Body of pancreas (tissue), 4 donors: ENCODE measurements at regions not wholly inside any gene's neighbourhood (a gene's known extent, or its start where the extent isn't known, plus 50 kb on each side); places are given as distances from the start of the nearest gene placed in this dataset.

Source experiments
- ATAC-seq: fragments of 150-250 bp; one replicate; pipeline ENCODE4 v1.9.1; 2016
- DNase-seq, 4 donors: peaks; one replicate each; pipeline ENCODE4 v3.0.0-alpha.2; 2019
- H3K27ac ChIP-seq, 4 donors: fragments of 200-600 bp; sonication (generic); 1 replicate in 3 of 4; 2 replicates in 1 of 4; pipeline versions ENCODE4 v1.5.1 to v1.6.1; 2016 to 2019; ENCODE audit warnings: mild to moderate bottlenecking in 1 of 4, mixed read lengths in 1 of 4, moderate library complexity in 1 of 4
- H3K27me3 ChIP-seq, 2 donors: fragments of 200-600 bp; sonication (generic); one replicate each; pipeline ENCODE4 v1.6.0; 2016; ENCODE audit warnings: mild to moderate bottlenecking in 1 of 2
- H3K36me3 ChIP-seq, 2 donors: fragments of 200-600 bp; sonication (generic); replicated peaks in 1 of 2; 2 replicates each; pipeline ENCODE4 v1.5.1; 2016; ENCODE audit warnings: low read depth in 2 of 2; ENCODE audit not compliant: insufficient read depth in 1 of 2
- H3K4me1 ChIP-seq: fragments of 200-600 bp; sonication (generic); one replicate; pipeline ENCODE4 v1.6.0; 2016
- H3K4me3 ChIP-seq, 2 donors: fragments of 200-600 bp; sonication (generic); 1 replicate in 1 of 2; 2 replicates in 1 of 2; pipeline ENCODE4 v1.5.1; 2016 to 2019
- H3K9me3 ChIP-seq, 3 donors: fragments of 200-600 bp; sonication (generic); 1 replicate in 2 of 3; 2 replicates in 1 of 3; pipeline ENCODE4 v1.5.1; 2016
- CTCF ChIP-seq, 7 experiments: fragments of 450-650 bp in 4 of 7; fragments of 200-600 bp in 3 of 7; sonication (generic) in 3 of 7; IDR thresholded peaks; one replicate each; pipeline ENCODE4 v1.5.1; 2016 to 2019; ENCODE audit warnings: antibody characterized with exemption in 7 of 7
- POLR2A ChIP-seq, 3 donors: fragments of 450-650 bp; IDR thresholded peaks; one replicate each; pipeline ENCODE4 v1.6.1; 2016; ENCODE audit warnings: antibody characterized with exemption in 3 of 3, mild to moderate bottlenecking in 2 of 3
- WGBS, 2 donors: methylation state at CpG; one replicate each; pipeline ENCODE4 v1.1.5; 2017; 5-methylcytosine and 5-hydroxymethylcytosine counted together
- intact Hi-C: fragments of 100-400 bp; cut with DNase I; formaldehyde crosslinking; loops from one replicate; pipeline ENCODE4 v1.15.1; 2023

- ATAC-seq (no peak), DNase-seq (no peak)
- Histone ChIP-seq H3K4me1 (no peaks in the 10 kb centered on the region), H3K9me3 (no peaks in the 10 kb centered on the region), H3K27ac (no peak overlapping the region), H3K27me3 (no peaks in the 10 kb centered on the region), H3K4me3 (no peak overlapping the region), H3K36me3 (no peaks in the 10 kb centered on the region)
- WGBS, 2 donors, result 89 to 93% methylated on average over 10 of the region's 10 CpGs
- TF ChIP-seq CTCF (IDR thresholded peaks at IDR 0.05) (no peak), POLR2A (IDR thresholded peaks at IDR 0.05) (no peak)
- intact Hi-C loops, result no loop called here
These were observed 318.4 kb downstream of the AASDHPPT start for GRCh38 chr11:106395716-106396349.

DNA sequence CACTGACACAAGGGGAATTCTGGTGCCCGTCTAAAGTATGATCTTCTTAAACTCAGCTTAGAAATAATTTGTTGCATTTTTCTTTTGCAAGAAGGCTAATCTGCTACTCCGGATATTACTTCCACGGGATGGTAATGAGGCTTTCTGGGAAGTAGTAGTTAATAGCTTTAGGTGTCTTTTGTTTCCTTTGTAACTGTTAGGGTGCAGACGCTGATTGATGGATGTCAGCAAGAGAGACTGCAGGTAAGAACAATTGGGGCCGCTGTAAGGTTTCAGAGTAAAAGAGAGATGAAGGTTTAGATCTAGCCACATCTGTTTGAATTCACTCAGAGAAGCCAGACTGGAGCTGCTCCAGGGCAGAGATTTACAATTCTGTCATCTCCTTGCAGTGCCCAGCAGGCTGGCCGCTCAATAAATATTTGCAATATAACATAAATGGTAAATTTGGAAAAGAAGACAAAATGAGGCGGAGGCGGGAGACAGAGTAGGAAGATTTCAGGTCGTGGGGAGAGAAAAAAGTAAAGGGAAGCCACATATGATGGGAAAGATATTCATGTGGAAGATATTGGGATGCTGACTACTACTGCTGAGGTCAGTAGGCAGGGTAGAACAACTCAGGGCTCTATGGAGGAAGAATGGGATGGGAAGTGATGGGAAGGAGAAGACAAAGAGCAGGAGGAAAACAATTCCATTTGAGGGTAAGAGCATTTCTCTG is 320.5 kb downstream of the AASDHPPT start:
- intact Hi-C loops, result no loop called here
- TF ChIP-seq CTCF (IDR thresholded peaks at IDR 0.05) (no peak), POLR2A (IDR thresholded peaks at IDR 0.05) (no peak)
- Histone ChIP-seq H3K27ac (no peak overlapping the region), H3K4me3 (no peak overlapping the region), H3K27me3 (no peaks in the 10 kb centered on the region), H3K9me3 (no peaks in the 10 kb centered on the region), H3K36me3 (no peaks in the 10 kb centered on the region), H3K4me1 (no peaks in the 10 kb centered on the region)
- ATAC-seq (no peak), DNase-seq (no peak)
- WGBS, 2 donors, result 70 to 83% methylated on average over 9 of the region's 9 CpGs

GRCh38 chr11:106398502-106399075 is 321.1 kb downstream of the AASDHPPT start:
- Histone ChIP-seq H3K4me3 (no peak overlapping the region), H3K9me3 (no peaks in the 10 kb centered on the region), H3K27ac (no peak overlapping the region), H3K27me3 (no peaks in the 10 kb centered on the region), H3K36me3 (no peaks in the 10 kb centered on the region), H3K4me1 (no peaks in the 10 kb centered on the region)
- 65 to 68% methylated on average over 5 of the region's 5 CpGs for WGBS, 2 donors
- TF ChIP-seq POLR2A (IDR thresholded peaks at IDR 0.05) (no peak), CTCF (IDR thresholded peaks at IDR 0.05) (no peak)
- intact Hi-C loops, result no loop called here
- no peak for DNase-seq
- ATAC-seq, result no peak

DNA sequence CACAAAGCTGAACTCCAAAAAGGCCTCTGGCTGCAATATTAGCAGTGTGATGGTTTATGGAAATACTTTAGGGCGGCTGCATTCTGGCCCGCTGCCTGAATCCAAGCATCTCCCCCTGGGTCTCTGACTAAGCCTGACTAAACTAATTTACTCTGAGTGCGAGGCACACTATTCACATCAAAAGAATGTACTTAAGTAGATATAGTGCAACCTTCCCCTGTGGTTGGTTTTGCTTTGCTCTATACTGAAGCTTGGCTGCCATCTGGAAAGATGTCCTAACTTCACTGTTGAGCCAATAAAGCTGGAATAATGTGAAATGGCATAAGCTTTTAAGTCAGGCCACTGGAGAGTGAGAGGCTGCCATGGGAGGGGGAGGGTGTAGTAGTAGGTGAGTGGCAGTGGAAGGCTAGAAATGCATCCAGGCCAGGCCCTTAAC is 321.6 kb downstream of the AASDHPPT start:
- peak; percentile 15 to 33 (median 23) for DNase-seq
- Histone ChIP-seq H3K27ac (no peak overlapping the region), H3K4me3 (no peak overlapping the region), H3K27me3 (no peaks in the 10 kb centered on the region), H3K9me3 (no peaks in the 10 kb centered on the region), H3K4me1 (no peaks in the 10 kb centered on the region), H3K36me3 (no peaks in the 10 kb centered on the region)
- 62 to 80% methylated on average over 3 of the region's 3 CpGs for WGBS, 2 donors
- peak; percentile 52 for ATAC-seq
- intact Hi-C loops, result no loop called here
- TF ChIP-seq CTCF (IDR thresholded peaks at IDR 0.05) (no peak), POLR2A (IDR thresholded peaks at IDR 0.05) (no peak)
